Mesendoderm (in vitro differentiated cells): ENCODE measurements at regions not wholly inside any gene's neighbourhood (a gene's known extent, or its start where the extent isn't known, plus 50 kb on each side); places are given as distances from the start of the nearest gene placed in this dataset.

Experiments
- DNase-seq: peaks from one replicate; pipeline ENCODE4 v3.0.0; 2013
- H2AK5ac ChIP-seq: 2 replicates; pipeline ENCODE4 v1.6.1; 2013; ENCODE audit warnings: low read length, inconsistent platforms
- H2BK120ac ChIP-seq: 2 replicates; pipeline ENCODE4 v1.6.1; 2013; ENCODE audit warnings: low read depth, mild to moderate bottlenecking, low read length, moderate library complexity, mixed read lengths
- H2BK15ac ChIP-seq: replicated peaks from 2 replicates; pipeline ENCODE4 v1.6.1; 2013; ENCODE audit warnings: low read depth, mild to moderate bottlenecking, moderate library complexity
- H2BK5ac ChIP-seq: 2 replicates; pipeline ENCODE4 v1.6.1; 2013; ENCODE audit warnings: low read length, inconsistent platforms
- H3K18ac ChIP-seq: 2 replicates; pipeline ENCODE4 v1.6.1; 2013; ENCODE audit warnings: mild to moderate bottlenecking, low read length, mixed read lengths
- H3K23ac ChIP-seq: one replicate; pipeline ENCODE4 v1.6.1; 2013; ENCODE audit warnings: low read length
- H3K27ac ChIP-seq: 2 replicates; pipeline ENCODE4 v1.5.1; 2013; ENCODE audit warnings: low read depth, mild to moderate bottlenecking, inconsistent platforms, low read length, moderate library complexity
- H3K27me3 ChIP-seq: 2 replicates; pipeline ENCODE4 v1.6.1; 2013; ENCODE audit warnings: low read length, control low read depth, mild to moderate bottlenecking, inconsistent platforms; ENCODE audit not compliant: insufficient read depth, poor library complexity
- H3K36me3 ChIP-seq: 2 replicates; pipeline ENCODE4 v1.6.1; 2013; ENCODE audit warnings: low read length, inconsistent platforms; ENCODE audit not compliant: control insufficient read depth, insufficient read depth
- H3K4ac ChIP-seq: one replicate; pipeline ENCODE4 v1.6.1; 2013; ENCODE audit warnings: low read depth, mild to moderate bottlenecking, low read length, moderate library complexity
- H3K4me1 ChIP-seq: 2 replicates; pipeline ENCODE4 v1.6.1; 2013; ENCODE audit warnings: low read depth, low read length, inconsistent platforms; ENCODE audit not compliant: control insufficient read depth
- H3K4me2 ChIP-seq: 2 replicates; pipeline ENCODE4 v1.6.1; 2013; ENCODE audit warnings: low read length
- H3K4me3 ChIP-seq: 2 replicates; pipeline ENCODE4 v1.5.1; 2013; ENCODE audit warnings: mild to moderate bottlenecking, low read length
- H3K56ac ChIP-seq: one replicate; pipeline ENCODE4 v1.6.1; 2013; ENCODE audit warnings: low read length
- H3K79me1 ChIP-seq: 2 replicates; pipeline ENCODE4 v1.6.1; 2013; ENCODE audit warnings: low read length, inconsistent platforms
- H3K79me2 ChIP-seq: 2 replicates; pipeline ENCODE4 v1.6.1; 2013; ENCODE audit warnings: mild to moderate bottlenecking, low read length; ENCODE audit not compliant: control insufficient read depth, insufficient read depth
- H3K9ac ChIP-seq: 2 replicates; pipeline ENCODE4 v1.6.1; 2013; ENCODE audit warnings: low read length, inconsistent platforms
- H4K5ac ChIP-seq: one replicate; pipeline ENCODE4 v1.6.1; 2013; ENCODE audit warnings: low read length
- H4K8ac ChIP-seq: one replicate; pipeline ENCODE4 v1.6.1; 2013; ENCODE audit warnings: low read depth, mild to moderate bottlenecking, control low read depth, low read length, moderate library complexity
- WGBS: extraction: QIAGEN DNeasy Blood & Tissue Kit; methylation state at CpG from one replicate; pipeline ENCODE4 v1.1.7; 2013; ENCODE audit warnings: low lambda C conversion rate, missing lambda C conversion rate; ENCODE audit not compliant: insufficient coverage; ENCODE audit errors: extremely low coverage; 5-methylcytosine and 5-hydroxymethylcytosine counted together

DNA sequence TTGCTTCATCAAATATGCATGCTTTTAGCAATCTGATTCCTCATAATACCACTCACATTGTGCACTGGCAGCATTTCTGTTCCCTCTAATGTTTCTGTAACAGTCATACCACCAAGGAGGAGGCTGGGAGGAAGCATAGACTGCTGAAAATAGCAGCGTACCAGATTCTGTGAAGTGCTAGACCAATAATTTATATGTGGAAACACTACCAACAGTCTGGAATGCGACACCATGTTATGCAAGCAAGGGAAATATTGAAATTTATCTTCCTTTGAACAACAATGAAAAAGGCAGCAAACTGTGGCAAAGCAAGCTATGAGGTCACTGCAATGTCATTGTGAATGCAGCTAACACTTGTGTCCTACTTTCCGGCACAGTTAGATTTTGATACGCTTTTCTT is 1388.0 kb downstream of the EFNB2 start:
- Histone ChIP-seq H3K27ac (no peak overlapping the region), H2BK5ac (no peak overlapping the region), H4K8ac (no peak overlapping the region), H3K18ac (no peak overlapping the region), H3K36me3 (no peaks in the 10 kb centered on the region), H2AK5ac (no peak overlapping the region), H3K23ac (no peak overlapping the region), H3K79me1 (no peaks in the 10 kb centered on the region), H3K4ac (no peak overlapping the region), H2BK120ac (no peak overlapping the region), H3K4me1 (no peaks in the 10 kb centered on the region), H2BK15ac (no peak overlapping the region), H3K79me2 (no peaks in the 10 kb centered on the region), H3K56ac (no peak overlapping the region), H3K27me3 (no peaks in the 10 kb centered on the region), H3K4me3 (no peak overlapping the region), H3K9ac (no peak overlapping the region), H3K4me2 (no peak overlapping the region), H4K5ac (no peak overlapping the region)
- no CpG with 5 or more reads among the region's 4 CpGs for WGBS
- no peak for DNase-seq

DNA sequence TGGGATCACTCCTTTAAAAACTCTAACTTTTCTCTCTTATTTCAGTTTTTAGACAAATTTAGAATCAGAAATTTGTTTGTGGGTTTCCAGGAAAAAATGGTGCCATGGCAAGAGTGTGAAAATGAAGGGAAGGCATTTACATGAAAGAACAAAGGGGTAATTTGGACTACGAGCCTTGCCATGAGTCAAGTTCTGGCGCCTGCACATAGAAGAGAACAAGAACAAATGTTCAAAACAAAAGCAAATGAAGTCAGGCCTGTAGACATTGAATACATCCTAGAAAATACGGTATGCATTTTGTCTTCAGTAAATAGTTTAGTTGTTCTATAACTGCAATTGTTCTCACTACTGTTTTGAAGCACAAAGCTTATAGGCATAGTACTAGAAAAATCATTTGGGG is 1390.5 kb downstream of the EFNB2 start:
- Histone ChIP-seq H2BK5ac (no peak overlapping the region), H3K4me1 (no peaks in the 10 kb centered on the region), H3K27ac (no peak overlapping the region), H3K4ac (no peak overlapping the region), H3K18ac (no peak overlapping the region), H2BK120ac (no peak overlapping the region), H3K4me2 (no peak overlapping the region), H3K79me1 (no peaks in the 10 kb centered on the region), H2AK5ac (no peak overlapping the region), H2BK15ac (no peak overlapping the region), H3K23ac (no peak overlapping the region), H3K4me3 (no peak overlapping the region), H3K36me3 (no peaks in the 10 kb centered on the region), H4K8ac (no peak overlapping the region), H3K56ac (no peak overlapping the region), H3K79me2 (no peaks in the 10 kb centered on the region), H3K9ac (no peak overlapping the region), H4K5ac (no peak overlapping the region), H3K27me3 (no peaks in the 10 kb centered on the region)
- no peak for DNase-seq
- no CpG with 5 or more reads among the region's 3 CpGs for WGBS

DNA sequence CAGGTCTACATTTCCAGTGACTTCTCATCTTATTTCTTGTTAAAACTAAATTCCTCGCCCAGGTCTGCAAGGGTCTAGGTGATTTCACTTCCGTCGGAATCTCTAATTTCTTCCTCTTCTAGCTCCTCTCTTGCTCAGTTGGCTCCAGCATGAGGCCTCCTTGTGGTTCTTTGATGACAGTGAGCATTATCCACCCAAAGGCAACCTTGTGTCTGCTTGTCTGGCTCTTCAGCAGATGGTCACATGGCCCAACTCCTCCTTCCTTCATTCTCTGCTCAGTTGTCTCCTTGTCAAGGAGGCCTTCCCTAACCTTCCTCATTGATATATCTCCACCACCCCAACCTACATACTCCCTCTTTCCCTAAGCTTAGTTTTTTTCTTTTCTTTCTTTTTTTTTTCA is 1391.4 kb downstream of the EFNB2 start:
- no peaks in the 10 kb centered on the region for H3K27me3 ChIP-seq
- no peak overlapping the region for H2BK120ac ChIP-seq
- peak; percentile 62 for DNase-seq
- H3K23ac ChIP-seq, result no peak overlapping the region
- H3K79me1 ChIP-seq, result no peaks in the 10 kb centered on the region
- no peak overlapping the region for H3K27ac ChIP-seq
- H3K56ac ChIP-seq, result no peak overlapping the region
- H3K4me1 ChIP-seq, result no peaks in the 10 kb centered on the region
- H3K4me3 ChIP-seq, result no peak overlapping the region
- H3K4me2 ChIP-seq, result no peak overlapping the region
- no peak overlapping the region for H2BK15ac ChIP-seq
- H3K9ac ChIP-seq, result no peak overlapping the region
- H3K18ac ChIP-seq, result no peak overlapping the region
- no peak overlapping the region for H4K5ac ChIP-seq
- no peak overlapping the region for H3K4ac ChIP-seq
- no CpG with 5 or more reads among the region's 3 CpGs for WGBS
- H2AK5ac ChIP-seq, result no peak overlapping the region
- H2BK5ac ChIP-seq, result no peak overlapping the region
- H3K79me2 ChIP-seq, result no peaks in the 10 kb centered on the region
- H3K36me3 ChIP-seq, result no peaks in the 10 kb centered on the region
- H4K8ac ChIP-seq, result no peak overlapping the region

DNA sequence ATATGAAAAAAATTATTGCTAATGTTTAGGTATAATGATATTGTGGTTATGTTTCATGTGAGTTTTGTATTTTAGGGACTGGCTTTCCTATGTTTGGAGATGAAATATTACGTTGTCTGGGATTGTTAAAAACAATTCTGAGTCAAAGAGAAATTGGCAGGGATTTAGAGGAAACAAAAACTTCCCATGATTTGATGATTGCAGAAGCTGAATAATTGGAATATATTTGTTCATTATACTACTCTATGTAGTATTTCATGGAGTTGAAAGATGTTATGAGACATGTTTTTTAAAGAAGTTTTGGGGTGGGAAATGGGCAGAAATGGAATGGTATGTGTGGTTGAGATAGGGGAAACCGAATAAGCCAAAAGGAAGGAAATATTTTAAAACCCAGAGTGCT is 1392.9 kb downstream of the EFNB2 start:
- Histone ChIP-seq H3K27ac (no peak overlapping the region), H2BK15ac (no peak overlapping the region), H3K4me1 (no peaks in the 10 kb centered on the region), H3K9ac (no peak overlapping the region), H3K36me3 (no peaks in the 10 kb centered on the region), H3K4me2 (no peak overlapping the region), H3K79me1 (no peaks in the 10 kb centered on the region), H3K27me3 (no peaks in the 10 kb centered on the region), H3K4me3 (no peak overlapping the region), H2BK5ac (no peak overlapping the region), H4K5ac (no peak overlapping the region), H2AK5ac (no peak overlapping the region), H3K4ac (no peak overlapping the region), H3K18ac (no peak overlapping the region), H4K8ac (no peak overlapping the region), H3K79me2 (no peaks in the 10 kb centered on the region), H3K23ac (no peak overlapping the region), H2BK120ac (no peak overlapping the region), H3K56ac (no peak overlapping the region)
- DNase-seq, result no peak
- 100% methylated on average over 1 of the region's 2 CpGs for WGBS

DNA sequence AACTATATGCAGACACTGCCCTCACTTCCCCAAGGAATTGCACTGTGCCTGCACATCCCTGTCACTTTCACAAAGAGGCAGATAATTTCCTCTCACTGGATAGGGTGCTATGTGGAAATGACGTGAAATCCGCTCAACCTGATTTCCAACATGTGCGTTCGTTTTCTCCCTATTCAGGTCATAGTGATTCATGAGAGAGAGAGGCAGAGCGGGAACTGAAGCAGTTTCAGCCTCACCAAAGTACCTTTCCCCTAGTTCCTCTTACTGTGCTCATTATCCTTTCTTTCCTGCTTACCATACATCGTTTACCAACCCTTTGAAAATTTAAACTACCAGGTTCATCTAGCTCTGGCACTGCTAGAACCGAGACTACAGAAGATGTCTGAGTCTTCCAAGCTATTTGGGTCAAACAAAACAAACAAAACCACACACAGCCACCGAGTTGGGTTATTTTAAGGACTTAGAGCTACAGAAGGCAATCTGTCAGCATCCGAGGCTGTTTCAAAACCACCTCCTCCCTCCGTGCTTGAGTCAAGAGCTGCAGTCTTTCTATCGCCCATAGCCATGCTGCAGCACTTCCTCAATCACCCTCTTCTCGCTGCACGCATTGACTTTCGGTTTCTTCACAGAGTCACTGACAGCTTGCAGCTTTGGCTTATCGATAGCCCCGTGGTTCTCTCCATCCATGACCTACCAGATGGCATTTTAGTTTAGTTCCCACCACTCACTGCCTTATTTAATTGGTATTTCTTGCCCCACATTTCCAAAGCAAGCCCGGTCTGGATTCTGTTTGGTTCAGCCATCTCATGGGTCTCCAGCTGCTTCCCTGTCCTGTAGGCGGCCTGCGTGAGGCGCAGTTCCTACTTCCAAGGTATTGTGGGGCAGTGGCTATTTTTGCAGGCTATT is 1395.8 kb downstream of the EFNB2 start:
- no peaks in the 10 kb centered on the region for H3K79me2 ChIP-seq

DNA sequence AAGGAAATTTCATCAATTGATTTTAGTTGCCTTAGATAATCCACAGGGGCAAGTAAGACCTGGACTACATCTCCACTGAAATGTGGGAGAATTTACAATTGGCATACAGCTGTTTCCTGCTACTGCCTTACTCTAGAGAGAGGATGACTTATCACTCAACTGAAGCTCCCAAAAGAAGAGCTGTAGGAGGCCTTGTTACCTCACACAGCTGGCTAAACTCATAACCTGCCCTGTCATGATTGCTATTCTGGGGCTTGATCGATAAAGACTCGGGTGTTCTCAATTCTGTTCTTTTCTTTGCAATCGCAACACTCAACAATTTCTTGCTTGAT is 1396.4 kb downstream of the EFNB2 start:
- Histone ChIP-seq H2BK120ac (no peak overlapping the region), H4K5ac (no peak overlapping the region), H3K36me3 (no peaks in the 10 kb centered on the region), H4K8ac (no peak overlapping the region), H3K4ac (no peak overlapping the region), H3K27ac (no peak overlapping the region), H3K27me3 (no peaks in the 10 kb centered on the region), H2AK5ac (no peak overlapping the region), H2BK5ac (no peak overlapping the region), H3K18ac (no peak overlapping the region), H3K4me2 (no peak overlapping the region), H2BK15ac (no peak overlapping the region), H3K79me1 (no peaks in the 10 kb centered on the region), H3K9ac (no peak overlapping the region), H3K4me3 (no peak overlapping the region), H3K56ac (no peak overlapping the region), H3K23ac (no peak overlapping the region), H3K4me1 (no peaks in the 10 kb centered on the region), H3K79me2 (no peaks in the 10 kb centered on the region)
- WGBS, result no CpG with 5 or more reads among the region's 3 CpGs
- DNase-seq, result no peak

More for the DNA sequence above, 1395.8 kb downstream of the EFNB2 start:
- Histone ChIP-seq H3K18ac (no peak overlapping the region), H4K8ac (no peak overlapping the region), H3K27ac (no peak overlapping the region), H3K23ac (no peak overlapping the region), H3K4me1 (no peaks in the 10 kb centered on the region), H3K36me3 (no peaks in the 10 kb centered on the region), H2BK15ac (no peak overlapping the region), H3K79me1 (no peaks in the 10 kb centered on the region), H2BK5ac (no peak overlapping the region), H3K56ac (no peak overlapping the region), H2BK120ac (no peak overlapping the region), H3K9ac (no peak overlapping the region), H3K4me3 (no peak overlapping the region), H3K4me2 (no peak overlapping the region), H3K4ac (no peak overlapping the region), H3K27me3 (no peaks in the 10 kb centered on the region), H4K5ac (no peak overlapping the region), H2AK5ac (no peak overlapping the region)
- no CpG with 5 or more reads among the region's 20 CpGs for WGBS
- no peak for DNase-seq
